ENCODE measurements at regions not wholly inside any gene's neighbourhood (a gene's known extent, or its start where the extent isn't known, plus 50 kb on each side); places are given as distances from the start of the nearest gene placed in this dataset.

GRCh38 chr4:178288462-178288861 is 846.2 kb upstream of the AGA start:
- H2BK5ac ChIP-seq (ENCODE audit: low read depth, low read length, poor library complexity, severe bottlenecking): no peak overlapping the region
- no peak overlapping the region for H2BK20ac ChIP-seq (ENCODE audit: low read depth, low read length)
- peaks cover 4% of the 10 kb centered on the region; the same call in 1 of the 2 replicates for H3K9me3 ChIP-seq (ENCODE audit: control insufficient read depth, insufficient read depth, low read length)
- in situ Hi-C loops (cut with MboI; ENCODE audit: low sequenced_read_pairs) (no loop called here), dilution Hi-C loops (cut with HindIII; ENCODE audit: low sequenced_read_pairs, unreplicated experiment) (no loop called here), intact Hi-C loops (cut with micrococcal nuclease) (no loop called here)
- no peak overlapping the region for H3K14ac ChIP-seq (replicated peaks; ENCODE audit: low read depth, low read length)
- H3K27me3 ChIP-seq (ENCODE audit: control insufficient read depth, insufficient read depth, low read length): no peaks in the 10 kb centered on the region
- ATAC-seq (ENCODE audit: low read depth) (no peak), DNase-seq (no peak)
- H4K91ac ChIP-seq (ENCODE audit: insufficient read depth, low read depth, low read length): no peak overlapping the region
- no peaks in the 10 kb centered on the region for H3K36me3 ChIP-seq (ENCODE audit: control insufficient read depth, insufficient read depth, low read length)
- no peak overlapping the region for H3K23ac ChIP-seq (ENCODE audit: low read depth, low read length)
- ChIA-PET CTCF (no interaction called here), POLR2A (ENCODE audit: unreplicated experiment) (no interaction called here)
- H2AK5ac ChIP-seq (ENCODE audit: low read depth, low read length): no peak overlapping the region
- H2AFZ ChIP-seq (replicated peaks; ENCODE audit: low read length, poor library complexity): no peak overlapping the region
- H2BK120ac ChIP-seq (ENCODE audit: low read depth, low read length): no peak overlapping the region
- H3K9ac ChIP-seq (ENCODE audit: low read depth, low read length): no peak overlapping the region
- no peak overlapping the region for H4K5ac ChIP-seq (ENCODE audit: low read depth, low read length)
- H2BK15ac ChIP-seq (ENCODE audit: low read depth, low read length): no peak overlapping the region
- no peak overlapping the region for H4K8ac ChIP-seq (ENCODE audit: low read depth in 2 of 2, low read length in 2 of 2)
- no peak overlapping the region for H3K27ac ChIP-seq (ENCODE audit: insufficient read depth, low read length)
- H3K18ac ChIP-seq (ENCODE audit: low read depth, low read length): no peak overlapping the region
- H3K4ac ChIP-seq (ENCODE audit: low read depth, low read length): no peak overlapping the region
- H3K79me1 ChIP-seq (ENCODE audit: low read depth in 1 of 2, low read length in 2 of 2): no peaks in the 10 kb centered on the region
- TF ChIP-seq RFX5 (IDR thresholded peaks at IDR 0.05; ENCODE audit: low read depth, low read length) (no peak), MXI1 (IDR thresholded peaks at IDR 0.05; ENCODE audit: borderline replicate concordance, low read depth, low read length) (no peak), CEBPB (IDR thresholded peaks at IDR 0.05; ENCODE audit: low read depth, low read length) (no peak), FOS (IDR thresholded peaks at IDR 0.05; ENCODE audit: low read depth, low read length) (no peak), MAZ (IDR thresholded peaks at IDR 0.05; ENCODE audit: borderline replicate concordance, low read depth, low read length) (no peak), USF2 (IDR thresholded peaks at IDR 0.05; ENCODE audit: low read depth, low read length) (no peak), CHD1 (IDR thresholded peaks at IDR 0.05; ENCODE audit: low read depth, low read length) (no peak), SMC3 (IDR thresholded peaks at IDR 0.05; ENCODE audit: low read depth, low read length) (no peak), CTCF (conservative IDR thresholded peaks at IDR 0.05; ENCODE audit: low read depth, low read length) (no peak), MAFK (IDR thresholded peaks at IDR 0.05; ENCODE audit: low read depth, low read length) (no peak), POLR2A (IDR thresholded peaks at IDR 0.05; ENCODE audit: low read depth, low read length) (no peak), BHLHE40 (IDR thresholded peaks at IDR 0.05; ENCODE audit: low read depth, low read length) (no peak), NFE2L2 (IDR thresholded peaks at IDR 0.05; ENCODE audit: low read depth, low read length) (no peak), RAD21 (IDR thresholded peaks at IDR 0.05; ENCODE audit: low read length) (no peak)
- TF ChIP-seq, protein P1, sequence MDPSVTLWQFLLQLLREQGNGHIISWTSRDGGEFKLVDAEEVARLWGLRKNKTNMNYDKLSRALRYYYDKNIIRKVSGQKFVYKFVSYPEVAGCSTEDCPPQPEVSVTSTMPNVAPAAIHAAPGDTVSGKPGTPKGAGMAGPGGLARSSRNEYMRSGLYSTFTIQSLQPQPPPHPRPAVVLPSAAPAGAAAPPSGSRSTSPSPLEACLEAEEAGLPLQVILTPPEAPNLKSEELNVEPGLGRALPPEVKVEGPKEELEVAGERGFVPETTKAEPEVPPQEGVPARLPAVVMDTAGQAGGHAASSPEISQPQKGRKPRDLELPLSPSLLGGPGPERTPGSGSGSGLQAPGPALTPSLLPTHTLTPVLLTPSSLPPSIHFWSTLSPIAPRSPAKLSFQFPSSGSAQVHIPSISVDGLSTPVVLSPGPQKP (IDR thresholded peaks at IDR 0.05; ENCODE audit: borderline replicate concordance, low read depth, low read length): no peak
- no peaks in the 10 kb centered on the region for H3K4me1 ChIP-seq (ENCODE audit: control insufficient read depth, insufficient read depth, low read length)
- H3K9me1 ChIP-seq (ENCODE audit: insufficient read depth, low read length): no peaks in the 10 kb centered on the region
- H3K4me2 ChIP-seq (ENCODE audit: low read depth, low read length): no peak overlapping the region
- BruUV-seq (replicated peaks): no TSS peak
- H2AK9ac ChIP-seq (replicated peaks; ENCODE audit: low read depth, low read length, poor library complexity): no peak overlapping the region
- no peak overlapping the region for H3K4me3 ChIP-seq (ENCODE audit: insufficient read depth, low read depth, low read length)
- no peak overlapping the region for H3K56ac ChIP-seq (ENCODE audit: extremely low read depth, insufficient read depth, low read length)
- no peaks in the 10 kb centered on the region for H4K20me1 ChIP-seq (ENCODE audit: insufficient read depth, low read length)

Measured in IMR-90 (cell line).